SK-N-SH (cell line): ENCODE measurements at regions not wholly inside any gene's neighbourhood (a gene's known extent, or its start where the extent isn't known, plus 50 kb on each side); places are given as distances from the start of the nearest gene placed in this dataset.

Experiments used
- CTCF ChIA-PET: fragments of 300-600, 350-600 bp; formaldehyde crosslinking; extraction: SDS; loops from one replicate; lab custom pipeline; 2021; lab: Yijun Ruan, JAX
- POLR2A ChIA-PET: fragments of 350-600 bp; sonication (Branson Sonifier 250); formaldehyde crosslinking; extraction: SDS; loops from one replicate; lab custom pipeline; 2020; ENCODE audit warnings: antibody characterized with exemption, inconsistent platforms; lab: Yijun Ruan, JAX
- DNase-seq: peaks from one replicate; pipeline ENCODE4 v3.0.0; 2012
- H2AFZ ChIP-seq: fragments of 200-600 bp; sonication (generic); 2 replicates; pipeline ENCODE4 v1.8.1; 2016; ENCODE audit warnings: antibody characterized with exemption, mild to moderate bottlenecking, low read depth
- H3F3A ChIP-seq: fragments of 200-600 bp; sonication (generic); replicated peaks from 2 replicates; pipeline ENCODE3; 2016; ENCODE audit warnings: antibody characterized with exemption, mild to moderate bottlenecking; ENCODE audit not compliant: insufficient read depth
- H3K27ac ChIP-seq, 2 experiments: fragments of 200-500 bp in 1 of 2; fragments of 200-600 bp in 1 of 2; sonication (Bioruptor generic) in 1 of 2; sonication (generic), shearing (Covaris generic) in 1 of 2; 2 replicates each; pipeline versions ENCODE4 v1.5.1 to v1.6.1; 2014 to 2016; ENCODE audit warnings: low read depth in 2 of 2, inconsistent platforms in 1 of 2, low read length in 1 of 2, mild to moderate bottlenecking in 1 of 2, mixed read lengths in 1 of 2
- H3K27me3 ChIP-seq: fragments of 200-600 bp; sonication (generic), shearing (Covaris generic); 2 replicates; pipeline ENCODE4 v1.6.1; 2016; ENCODE audit warnings: mixed run types; ENCODE audit not compliant: insufficient read depth
- H3K36me3 ChIP-seq, 2 experiments: fragments of 200-500 bp in 1 of 2; fragments of 200-600 bp in 1 of 2; sonication (Bioruptor generic) in 1 of 2; sonication (generic) in 1 of 2; replicated peaks in 1 of 2; 2 replicates each; pipeline versions ENCODE3 to v1.5.1; 2014 to 2016; ENCODE audit warnings: low read length in 1 of 2, mild to moderate bottlenecking in 1 of 2; ENCODE audit not compliant: insufficient read depth in 2 of 2, control insufficient read depth in 1 of 2
- H3K4me1 ChIP-seq, 2 experiments: fragments of 200-500 bp in 1 of 2; fragments of 200-600 bp in 1 of 2; sonication (Bioruptor generic) in 1 of 2; sonication (generic), shearing (Covaris generic) in 1 of 2; 2 replicates each; pipeline versions ENCODE4 v1.5.1 to v1.6.1; 2014 to 2016; ENCODE audit warnings: low read depth in 1 of 2, low read length in 1 of 2, mixed run types in 1 of 2; ENCODE audit not compliant: insufficient read depth in 2 of 2, control insufficient read depth in 1 of 2
- H3K4me2 ChIP-seq: fragments of 200-600 bp; sonication (generic), shearing (Covaris generic); 2 replicates; pipeline ENCODE4 v1.6.1; 2017; ENCODE audit warnings: mixed run types
- H3K4me3 ChIP-seq, 2 experiments: fragments of 200-500 bp in 1 of 2; fragments of 200-600 bp in 1 of 2; sonication (Bioruptor generic) in 1 of 2; sonication (generic), shearing (Covaris generic) in 1 of 2; 2 replicates each; pipeline versions ENCODE4 v1.5.1 to v1.8.1; 2014 to 2016; ENCODE audit warnings: low read depth in 2 of 2, inconsistent platforms in 1 of 2, low read length in 1 of 2, mild to moderate bottlenecking in 1 of 2, mixed read lengths in 1 of 2, moderate library complexity in 1 of 2
- H3K79me2 ChIP-seq: fragments of 200-600 bp; sonication (generic); 2 replicates; pipeline ENCODE4 v1.8.1; 2017; ENCODE audit warnings: mild to moderate bottlenecking; ENCODE audit not compliant: insufficient read depth
- H3K9ac ChIP-seq: fragments of 200-600 bp; sonication (generic); 2 replicates; pipeline ENCODE4 v1.6.1; 2017; ENCODE audit warnings: mixed run types
- H3K9me2 ChIP-seq: fragments of 200-600 bp; sonication (generic); 2 replicates; pipeline ENCODE4 v1.6.1; 2017; ENCODE audit warnings: mixed run types
- H3K9me3 ChIP-seq: fragments of 200-600 bp; sonication (generic); 2 replicates; pipeline ENCODE4 v1.6.1; 2017; ENCODE audit warnings: mixed run types, mild to moderate bottlenecking, moderate library complexity
- H4K20me1 ChIP-seq: fragments of 200-600 bp; sonication (generic); 2 replicates; pipeline ENCODE4 v1.6.1; 2017; ENCODE audit warnings: mild to moderate bottlenecking, mixed run types; ENCODE audit not compliant: insufficient read depth
- CHD2 ChIP-seq: fragments of 150-350 bp; IDR thresholded peaks from 2 replicates; pipeline ENCODE4 v1.6.1; 2018; ENCODE audit warnings: low read length; ENCODE audit not compliant: partially characterized antibody
- ELF1 ChIP-seq: IDR thresholded peaks from 2 replicates; pipeline ENCODE4 v1.4.0; 2012
- EP300 ChIP-seq, 2 experiments: IDR thresholded peaks; 2 replicates each; pipeline versions ENCODE4 v1.4.0 to v1.6.1; 2012; ENCODE audit warnings: borderline replicate concordance in 1 of 2, low read depth in 1 of 2, low read length in 1 of 2
- FOSL2 ChIP-seq: IDR thresholded peaks from 2 replicates; pipeline ENCODE4 v1.4.0; 2012; ENCODE audit warnings: low read depth, mild to moderate bottlenecking, moderate library complexity, borderline replicate concordance
- FOXJ3 ChIP-seq: sonication (generic); formaldehyde crosslinking; IDR thresholded peaks from 2 replicates; pipeline ENCODE4 v1.5.1; 2020; ENCODE audit warnings: mild to moderate bottlenecking, missing genetic modification reagents
- FOXM1 ChIP-seq: IDR thresholded peaks from 2 replicates; pipeline ENCODE4 v1.4.0; 2012; ENCODE audit warnings: low read depth, mild to moderate bottlenecking
- MEF2A ChIP-seq: IDR thresholded peaks from 2 replicates; pipeline ENCODE4 v1.4.0; 2012; ENCODE audit warnings: low read depth, borderline replicate concordance
- MXI1 ChIP-seq: IDR thresholded peaks from 2 replicates; pipeline ENCODE4 v1.6.1; 2012; ENCODE audit warnings: mild to moderate bottlenecking, low read depth, low read length, improper control_type of control experiment
- NRF1 ChIP-seq: IDR thresholded peaks from 2 replicates; pipeline ENCODE4 v1.6.1; 2012; ENCODE audit warnings: low read depth, mild to moderate bottlenecking, low read length
- RAD21 ChIP-seq: IDR thresholded peaks from 2 replicates; pipeline ENCODE4 v1.6.1; 2012; ENCODE audit warnings: mild to moderate bottlenecking, low read length
- RCOR1 ChIP-seq: fragments of 150-350 bp; IDR thresholded peaks from 2 replicates; pipeline ENCODE4 v1.6.1; 2017; ENCODE audit warnings: antibody characterized with exemption, low read length
- TEAD4 ChIP-seq: IDR thresholded peaks from 2 replicates; pipeline ENCODE4 v1.4.0; 2012; ENCODE audit warnings: mild to moderate bottlenecking, borderline replicate concordance; ENCODE audit not compliant: insufficient read depth
- TF ChIP-seq, protein P1 (sequence below): IDR thresholded peaks from 2 replicates; pipeline ENCODE4 v1.4.0; 2012; ENCODE audit warnings: low read depth, borderline replicate concordance
- TF ChIP-seq, protein P2 (sequence below): IDR thresholded peaks from 2 replicates; pipeline ENCODE4; 2012
- TF ChIP-seq, protein P3 (sequence below): fragments of 150-350 bp; IDR thresholded peaks from 2 replicates; pipeline ENCODE4 v1.6.1; 2017; ENCODE audit warnings: antibody characterized with exemption, low read length, low read depth, borderline replicate concordance
- TF ChIP-seq, protein P4 (sequence below): IDR thresholded peaks from 2 replicates; pipeline ENCODE4 v1.4.0; 2012; ENCODE audit warnings: low read depth, borderline replicate concordance

DNA sequence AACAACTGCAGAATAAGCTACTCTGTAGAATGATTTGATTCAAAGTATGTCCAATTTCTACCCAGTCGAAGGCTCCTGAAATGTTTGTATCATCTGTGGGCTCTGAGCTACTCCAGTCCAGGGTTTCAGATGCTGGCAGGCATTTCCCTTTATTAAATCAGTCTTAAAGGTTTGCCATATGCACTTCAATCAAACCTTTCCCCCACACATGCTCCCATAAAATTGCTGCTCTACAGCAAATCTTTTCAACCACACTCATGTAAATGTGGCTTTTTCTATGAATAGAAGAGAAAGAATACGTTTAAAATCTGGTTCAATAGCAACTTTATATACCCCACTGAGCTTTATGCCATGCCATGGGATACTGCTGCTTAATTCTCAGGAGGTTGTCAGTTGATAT is 242.4 kb upstream of the MAP3K7 start (continued):
- TF ChIP-seq FOSL2: no peak
- no peak for TF ChIP-seq NRF1
- no peak for TF ChIP-seq RAD21

DNA sequence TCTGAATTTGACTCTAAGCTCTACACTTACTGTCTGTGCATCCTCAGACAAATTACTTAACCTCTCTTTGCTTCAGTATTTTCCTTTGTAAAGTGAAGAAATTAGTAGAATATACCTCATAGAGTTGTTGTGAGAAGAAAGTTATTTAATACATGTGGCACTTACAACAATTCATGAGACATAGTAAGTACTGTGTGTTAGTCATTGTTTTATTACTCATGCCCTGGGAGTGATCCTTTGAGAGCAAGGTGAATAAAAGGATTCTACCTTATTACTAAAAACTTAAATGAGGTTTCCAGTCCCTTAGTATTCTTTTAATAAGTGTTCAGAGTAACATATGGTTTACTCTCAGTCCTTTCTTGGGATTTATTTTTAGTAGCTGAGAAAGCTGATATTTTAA is 233.6 kb upstream of the MAP3K7 start:
- no peaks in the 10 kb centered on the region for H4K20me1 ChIP-seq
- no peaks in the 10 kb centered on the region for H3K79me2 ChIP-seq
- H2AFZ ChIP-seq: no peak overlapping the region
- no peaks in the 10 kb centered on the region for H3K9me3 ChIP-seq
- H3K4me2 ChIP-seq: no peak overlapping the region
- ChIA-PET POLR2A (no interaction called here), CTCF (no interaction called here)
- TF ChIP-seq TEAD4 (no peak), CHD2 (no peak), FOXM1 (no peak), EP300 (IDR thresholded peaks at IDR 0.05; ENCODE audit: borderline replicate concordance in 1 of 2, low read depth in 1 of 2, low read length in 1 of 2) (no peak), MEF2A (no peak), MXI1 (no peak), ELF1 (no peak), RCOR1 (no peak), FOXJ3 (no peak)
- TF ChIP-seq, protein P1, sequence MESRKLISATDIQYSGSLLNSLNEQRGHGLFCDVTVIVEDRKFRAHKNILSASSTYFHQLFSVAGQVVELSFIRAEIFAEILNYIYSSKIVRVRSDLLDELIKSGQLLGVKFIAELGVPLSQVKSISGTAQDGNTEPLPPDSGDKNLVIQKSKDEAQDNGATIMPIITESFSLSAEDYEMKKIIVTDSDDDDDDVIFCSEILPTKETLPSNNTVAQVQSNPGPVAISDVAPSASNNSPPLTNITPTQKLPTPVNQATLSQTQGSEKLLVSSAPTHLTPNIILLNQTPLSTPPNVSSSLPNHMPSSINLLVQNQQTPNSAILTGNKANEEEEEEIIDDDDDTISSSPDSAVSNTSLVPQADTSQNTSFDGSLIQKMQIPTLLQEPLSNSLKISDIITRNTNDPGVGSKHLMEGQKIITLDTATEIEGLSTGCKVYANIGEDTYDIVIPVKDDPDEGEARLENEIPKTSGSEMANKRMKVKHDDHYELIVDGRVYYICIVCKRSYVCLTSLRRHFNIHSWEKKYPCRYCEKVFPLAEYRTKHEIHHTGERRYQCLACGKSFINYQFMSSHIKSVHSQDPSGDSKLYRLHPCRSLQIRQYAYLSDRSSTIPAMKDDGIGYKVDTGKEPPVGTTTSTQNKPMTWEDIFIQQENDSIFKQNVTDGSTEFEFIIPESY: no peak
- TF ChIP-seq, protein P2, sequence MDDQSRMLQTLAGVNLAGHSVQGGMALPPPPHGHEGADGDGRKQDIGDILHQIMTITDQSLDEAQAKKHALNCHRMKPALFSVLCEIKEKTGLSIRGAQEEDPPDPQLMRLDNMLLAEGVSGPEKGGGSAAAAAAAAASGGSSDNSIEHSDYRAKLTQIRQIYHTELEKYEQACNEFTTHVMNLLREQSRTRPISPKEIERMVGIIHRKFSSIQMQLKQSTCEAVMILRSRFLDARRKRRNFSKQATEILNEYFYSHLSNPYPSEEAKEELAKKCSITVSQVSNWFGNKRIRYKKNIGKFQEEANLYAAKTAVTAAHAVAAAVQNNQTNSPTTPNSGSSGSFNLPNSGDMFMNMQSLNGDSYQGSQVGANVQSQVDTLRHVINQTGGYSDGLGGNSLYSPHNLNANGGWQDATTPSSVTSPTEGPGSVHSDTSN: no peak
- TF ChIP-seq, protein P3, sequence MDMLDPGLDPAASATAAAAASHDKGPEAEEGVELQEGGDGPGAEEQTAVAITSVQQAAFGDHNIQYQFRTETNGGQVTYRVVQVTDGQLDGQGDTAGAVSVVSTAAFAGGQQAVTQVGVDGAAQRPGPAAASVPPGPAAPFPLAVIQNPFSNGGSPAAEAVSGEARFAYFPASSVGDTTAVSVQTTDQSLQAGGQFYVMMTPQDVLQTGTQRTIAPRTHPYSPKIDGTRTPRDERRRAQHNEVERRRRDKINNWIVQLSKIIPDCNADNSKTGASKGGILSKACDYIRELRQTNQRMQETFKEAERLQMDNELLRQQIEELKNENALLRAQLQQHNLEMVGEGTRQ: no peak
- TF ChIP-seq, protein P4, sequence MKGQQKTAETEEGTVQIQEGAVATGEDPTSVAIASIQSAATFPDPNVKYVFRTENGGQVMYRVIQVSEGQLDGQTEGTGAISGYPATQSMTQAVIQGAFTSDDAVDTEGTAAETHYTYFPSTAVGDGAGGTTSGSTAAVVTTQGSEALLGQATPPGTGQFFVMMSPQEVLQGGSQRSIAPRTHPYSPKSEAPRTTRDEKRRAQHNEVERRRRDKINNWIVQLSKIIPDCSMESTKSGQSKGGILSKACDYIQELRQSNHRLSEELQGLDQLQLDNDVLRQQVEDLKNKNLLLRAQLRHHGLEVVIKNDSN: no peak
- H3K27me3 ChIP-seq: no peaks in the 10 kb centered on the region
- H3K4me3 ChIP-seq: no peak overlapping the region
- no peaks in the 10 kb centered on the region for H3F3A ChIP-seq
- no peak for DNase-seq
- H3K4me1 ChIP-seq: no peaks in the 10 kb centered on the region
- no peak overlapping the region for H3K9ac ChIP-seq
- H3K9me2 ChIP-seq: no peaks in the 10 kb centered on the region
- no peak overlapping the region for H3K27ac ChIP-seq
- H3K36me3 ChIP-seq: no peaks in the 10 kb centered on the region
